A549 (cell line): ENCODE measurements at regions not wholly inside any gene's neighbourhood (a gene's known extent, or its start where the extent isn't known, plus 50 kb on each side); places are given as distances from the start of the nearest gene placed in this dataset.

Source experiments
- ATAC-seq, 2 experiments: fragments of 200-7000 bp in 1 of 2; fragments of >200 bp in 1 of 2; cut with Nextera tagmentation in 1 of 2; cut with Tn5 transposase in 1 of 2; 3 replicates each; pipeline versions ENCODE4 v1.8.0 to v1.9.1; 2018 to 2020; ENCODE audit warnings: mild to moderate bottlenecking in 1 of 2, moderate library complexity in 1 of 2
- CTCF ChIA-PET: fragments of 300-600 bp; sonication (Branson Sonifier 250); formaldehyde crosslinking; extraction: SDS; loops from one replicate; lab custom pipeline; 2021; ENCODE audit warnings: antibody characterized with exemption, inconsistent platforms; lab: Yijun Ruan, JAX
- POLR2A ChIA-PET: fragments of 350-600 bp; formaldehyde crosslinking; extraction: SDS; loops from one replicate; lab custom pipeline; 2021; ENCODE audit warnings: antibody characterized with exemption, inconsistent platforms; lab: Yijun Ruan, JAX
- DNase-seq, 2 experiments: peaks; one replicate each; pipeline versions ENCODE4 v3.0.0 to v3.0.0-alpha.2; 2011 to 2016; ENCODE audit warnings: low read depth in 1 of 2, low spot score in 1 of 2
- FAIRE-seq: peaks from 2 replicates; lab custom pipeline; 2011; peaks lifted over from hg19 to GRCh38; lab: Jason Lieb, UNC
- H3K27ac ChIP-seq, 2 experiments: fragments of >200 bp; sonication (Bioruptor Twin); formaldehyde crosslinking; 3 replicates each; pipeline ENCODE4 v1.5.1; 2016 to 2017
- H3K4me1 ChIP-seq: fragments of >200 bp; sonication (Bioruptor Twin); formaldehyde crosslinking; 3 replicates; pipeline ENCODE4 v1.6.1; 2016
- H3K4me2 ChIP-seq: fragments of >200 bp; sonication (Bioruptor Twin); formaldehyde crosslinking; 3 replicates; pipeline ENCODE4 v1.6.1; 2016
- H3K4me3 ChIP-seq: fragments of >200 bp; sonication (Bioruptor Twin); formaldehyde crosslinking; 3 replicates; pipeline ENCODE4 v1.5.1; 2016
- H3K9me3 ChIP-seq: fragments of >200 bp; sonication (Bioruptor Twin); formaldehyde crosslinking; 3 replicates; pipeline ENCODE4 v1.6.1; 2016
- BHLHE40 ChIP-seq: IDR thresholded peaks from 2 replicates; pipeline ENCODE4 v1.6.1; 2012; ENCODE audit warnings: low read depth, low read length, inconsistent platforms
- CBX8 ChIP-seq: fragments of 200-600 bp; sonication (generic); IDR thresholded peaks from 2 replicates; pipeline ENCODE4 v1.6.1; 2016
- CEBPB ChIP-seq, 2 experiments: fragments of >200 bp in 1 of 2; sonication (Bioruptor Twin) in 1 of 2; formaldehyde crosslinking in 1 of 2; IDR thresholded peaks; 2 replicates each; pipeline ENCODE4 v1.6.1; 2012 to 2016
- CHD2 ChIP-seq: fragments of 150-350 bp; IDR thresholded peaks from 2 replicates; pipeline ENCODE4 v1.6.1; 2014; ENCODE audit warnings: low read length; ENCODE audit not compliant: partially characterized antibody
- CHD4 ChIP-seq: fragments of 200-600 bp; sonication (generic); IDR thresholded peaks from 2 replicates; pipeline ENCODE4 v1.6.1; 2016; ENCODE audit warnings: antibody characterized with exemption, mild to moderate bottlenecking, borderline replicate concordance
- EHF ChIP-seq: fragments of 250-450 bp; sonication (Bioruptor Pico); IDR thresholded peaks from 2 replicates; pipeline ENCODE4 v1.5.0; 2020; ENCODE audit warnings: mild to moderate bottlenecking
- EP300 ChIP-seq, 2 experiments: fragments of >200 bp; sonication (Bioruptor Twin); formaldehyde crosslinking; IDR thresholded peaks; 2 replicates in 1 of 2; 3 replicates in 1 of 2; pipeline ENCODE4 v1.6.1; 2016 to 2017
- FOSB ChIP-seq: fragments of 250-450 bp; sonication (Bioruptor Pico); IDR thresholded peaks from 2 replicates; pipeline ENCODE4 v1.5.0; 2020; ENCODE audit warnings: mild to moderate bottlenecking, moderate library complexity
- FOSL2 ChIP-seq, 2 experiments: fragments of 450-650 bp in 1 of 2; fragments of >200 bp in 1 of 2; sonication (Bioruptor Twin) in 1 of 2; formaldehyde crosslinking; IDR thresholded peaks; 2 replicates each; pipeline versions ENCODE4 v1.5.0 to v1.6.1; 2016 to 2020; ENCODE audit warnings: mild to moderate bottlenecking in 1 of 2, moderate library complexity in 1 of 2
- HEYL ChIP-seq: fragments of 250-450 bp; sonication (Bioruptor Pico); IDR thresholded peaks from 2 replicates; pipeline ENCODE4 v1.8.0; 2021; ENCODE audit warnings: mild to moderate bottlenecking, moderate library complexity
- HOXA7 ChIP-seq: fragments of 250-450 bp; sonication (Bioruptor Pico); IDR thresholded peaks from 2 replicates; pipeline ENCODE4 v1.5.0; 2020; ENCODE audit warnings: mild to moderate bottlenecking, moderate library complexity
- HOXB13 ChIP-seq: fragments of 250-450 bp; sonication (Bioruptor Pico); IDR thresholded peaks from 2 replicates; pipeline ENCODE4 v1.5.0; 2020; ENCODE audit warnings: low read depth, mild to moderate bottlenecking, moderate library complexity
- KDM1A ChIP-seq: fragments of 200-600 bp; sonication (generic); IDR thresholded peaks from 2 replicates; pipeline ENCODE4 v1.6.1; 2016; ENCODE audit warnings: low read depth, mild to moderate bottlenecking
- MYC ChIP-seq: IDR thresholded peaks from 2 replicates; pipeline ENCODE4 v1.6.1; 2012; ENCODE audit warnings: mild to moderate bottlenecking, inconsistent platforms, low read length, improper control_type of control experiment, borderline replicate concordance
- NPAS2 ChIP-seq: fragments of 250-450 bp; sonication (Bioruptor Pico); IDR thresholded peaks from 2 replicates; pipeline ENCODE4 v1.8.0; 2022; ENCODE audit warnings: mild to moderate bottlenecking, moderate library complexity, borderline replicate concordance
- NR3C1 ChIP-seq: fragments of >200 bp; sonication (Bioruptor Twin); formaldehyde crosslinking; IDR thresholded peaks from 3 replicates; pipeline ENCODE4 v1.6.1; 2017
- POLR2A ChIP-seq: IDR thresholded peaks from 2 replicates; pipeline ENCODE4 v1.6.1; 2012; ENCODE audit warnings: mild to moderate bottlenecking, low read length
- POLR2AphosphoS2 ChIP-seq: conservative IDR thresholded peaks from 2 replicates; pipeline ENCODE4 v1.6.1; 2012; ENCODE audit warnings: low read length, improper control_type of control experiment, inconsistent platforms
- RAD21 ChIP-seq, 2 experiments: fragments of >200 bp in 1 of 2; sonication (Bioruptor Twin) in 1 of 2; formaldehyde crosslinking in 1 of 2; IDR thresholded peaks in 1 of 2; conservative IDR thresholded peaks in 1 of 2; 2 replicates in 1 of 2; 3 replicates in 1 of 2; pipeline ENCODE4 v1.6.1; 2012 to 2018; ENCODE audit warnings: inconsistent platforms in 1 of 2
- TFCP2L1 ChIP-seq: fragments of 250-450 bp; sonication (Bioruptor Pico); IDR thresholded peaks from 2 replicates; pipeline ENCODE4 v1.5.0; 2021; ENCODE audit warnings: mild to moderate bottlenecking
- TP53 ChIP-seq: fragments of 250-450 bp; sonication (Bioruptor Pico); IDR thresholded peaks from 2 replicates; pipeline ENCODE4 v1.5.0; 2021; ENCODE audit warnings: mild to moderate bottlenecking, moderate library complexity
- ZFP36 ChIP-seq: fragments of 450-650 bp; IDR thresholded peaks from 2 replicates; pipeline ENCODE4 v1.6.1; 2014; ENCODE audit warnings: borderline replicate concordance; ENCODE audit not compliant: partially characterized antibody
- ZNF302 ChIP-seq: fragments of 250-450 bp; sonication (Bioruptor Pico); IDR thresholded peaks from 2 replicates; pipeline ENCODE4 v1.9.0; 2021; ENCODE audit warnings: inconsistent platforms, mild to moderate bottlenecking, moderate library complexity
- WGBS: methylation state at CpG from one replicate; pipeline ENCODE4 v1.1.6; 2017; ENCODE audit errors: missing lambda C conversion rate; 5-methylcytosine and 5-hydroxymethylcytosine counted together
- TF ChIP-seq, protein P1 (sequence below): fragments of 250-450 bp; sonication (Bioruptor Pico); IDR thresholded peaks from 2 replicates; pipeline ENCODE4 v1.5.0; 2020; ENCODE audit warnings: low read depth, mild to moderate bottlenecking, moderate library complexity
- TF ChIP-seq, protein P2 (sequence below): fragments of >200 bp; sonication (Bioruptor Twin); formaldehyde crosslinking; IDR thresholded peaks from 3 replicates; pipeline ENCODE4 v1.5.1; 2016

DNA sequence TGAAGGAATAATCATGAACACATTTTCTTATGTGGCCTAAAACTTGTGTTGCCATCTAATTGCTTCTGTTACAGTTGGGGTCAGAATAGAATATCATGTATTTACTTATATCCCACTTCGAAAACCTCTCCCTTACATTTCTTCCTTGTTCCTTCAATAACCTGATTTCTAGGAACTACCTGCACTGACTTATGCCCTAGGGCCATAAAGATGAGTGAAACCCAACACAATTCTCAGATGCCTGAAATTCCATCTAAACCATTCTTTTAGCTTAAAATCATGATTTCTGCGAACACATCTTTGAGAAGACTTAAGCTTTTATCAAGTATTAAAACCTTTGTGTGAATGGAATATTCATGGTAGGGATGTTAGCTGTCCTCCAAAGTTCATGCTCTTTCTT is 142.7 kb downstream of the SNAPC1 start:
- Histone ChIP-seq H3K4me2 (no peak overlapping the region), H3K4me3 (no peak overlapping the region), H3K27ac (no peak overlapping the region), H3K4me1 (no peaks in the 10 kb centered on the region), H3K9me3 (no peaks in the 10 kb centered on the region; the same call in 2 of the 3 replicates)
- ATAC-seq: no peak
- no peak for DNase-seq
- no peak for FAIRE-seq
- TF ChIP-seq CBX8: no peak
- no peak for TF ChIP-seq ZFP36
- no peak for TF ChIP-seq EHF (CRISPR knock-in tag)
- TF ChIP-seq NR3C1: no peak
- TF ChIP-seq, protein P1, sequence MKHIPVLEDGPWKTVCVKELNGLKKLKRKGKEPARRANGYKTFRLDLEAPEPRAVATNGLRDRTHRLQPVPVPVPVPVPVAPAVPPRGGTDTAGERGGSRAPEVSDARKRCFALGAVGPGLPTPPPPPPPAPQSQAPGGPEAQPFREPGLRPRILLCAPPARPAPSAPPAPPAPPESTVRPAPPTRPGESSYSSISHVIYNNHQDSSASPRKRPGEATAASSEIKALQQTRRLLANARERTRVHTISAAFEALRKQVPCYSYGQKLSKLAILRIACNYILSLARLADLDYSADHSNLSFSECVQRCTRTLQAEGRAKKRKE: no peak
- no peak for TF ChIP-seq HOXA7 (CRISPR knock-in tag)
- no peak for TF ChIP-seq NPAS2 (CRISPR knock-in tag)
- TF ChIP-seq BHLHE40: no peak
- TF ChIP-seq CEBPB (IDR thresholded peaks at IDR 0.05): no peak
- TF ChIP-seq RAD21 (conservative IDR thresholded peaks at IDR 0.05 in 1 of 2, IDR thresholded peaks at IDR 0.05 in 1 of 2): no peak
- no peak for TF ChIP-seq CHD2
- CTCF ChIA-PET: interaction anchor here (0.7 to 1.1 kb wide), 4 partner anchors 10 to 222 kb away, joined by 3 read pairs; no protein-coding TSS in a partner anchor
- WGBS: 20% methylated on average over 2 of the region's 2 CpGs
- POLR2A ChIA-PET: no interaction called here

DNA sequence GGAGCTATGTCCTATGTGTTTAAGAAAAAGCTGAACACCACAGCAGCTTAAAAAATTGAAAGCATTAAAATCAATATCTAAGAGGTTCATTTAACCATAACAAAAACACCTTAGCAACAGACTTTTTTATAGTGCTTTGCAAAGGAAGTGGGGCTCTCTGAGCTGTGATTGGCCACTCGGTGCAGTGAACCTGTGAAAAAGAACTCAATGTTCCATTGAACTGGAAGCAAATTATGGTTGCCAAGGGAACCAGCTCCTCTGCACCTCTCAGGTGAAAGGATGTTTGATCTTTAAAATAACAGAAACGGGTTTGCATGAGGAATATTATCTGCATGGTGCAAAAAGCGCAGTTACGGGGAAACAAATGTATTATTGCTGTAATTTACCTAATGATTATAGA is 149.4 kb downstream of the SNAPC1 start:
- ATAC-seq: no peak
- WGBS: 4% methylated on average over 4 of the region's 4 CpGs
- no peaks in the 10 kb centered on the region for H3K4me1 ChIP-seq
- POLR2A ChIA-PET: no interaction called here
- H3K4me2 ChIP-seq: no peak overlapping the region
- H3K4me3 ChIP-seq: no peak overlapping the region
- H3K9me3 ChIP-seq: no peaks in the 10 kb centered on the region
- no peak for DNase-seq
- FAIRE-seq: no peak
- TF ChIP-seq POLR2AphosphoS2: no peak
- TF ChIP-seq FOSB (CRISPR knock-in tag): no peak
- no peak for TF ChIP-seq KDM1A
- no peak for TF ChIP-seq ZNF302 (CRISPR knock-in tag)
- TF ChIP-seq HOXB13 (CRISPR knock-in tag): no peak
- TF ChIP-seq POLR2A: no peak
- TF ChIP-seq, protein P2, sequence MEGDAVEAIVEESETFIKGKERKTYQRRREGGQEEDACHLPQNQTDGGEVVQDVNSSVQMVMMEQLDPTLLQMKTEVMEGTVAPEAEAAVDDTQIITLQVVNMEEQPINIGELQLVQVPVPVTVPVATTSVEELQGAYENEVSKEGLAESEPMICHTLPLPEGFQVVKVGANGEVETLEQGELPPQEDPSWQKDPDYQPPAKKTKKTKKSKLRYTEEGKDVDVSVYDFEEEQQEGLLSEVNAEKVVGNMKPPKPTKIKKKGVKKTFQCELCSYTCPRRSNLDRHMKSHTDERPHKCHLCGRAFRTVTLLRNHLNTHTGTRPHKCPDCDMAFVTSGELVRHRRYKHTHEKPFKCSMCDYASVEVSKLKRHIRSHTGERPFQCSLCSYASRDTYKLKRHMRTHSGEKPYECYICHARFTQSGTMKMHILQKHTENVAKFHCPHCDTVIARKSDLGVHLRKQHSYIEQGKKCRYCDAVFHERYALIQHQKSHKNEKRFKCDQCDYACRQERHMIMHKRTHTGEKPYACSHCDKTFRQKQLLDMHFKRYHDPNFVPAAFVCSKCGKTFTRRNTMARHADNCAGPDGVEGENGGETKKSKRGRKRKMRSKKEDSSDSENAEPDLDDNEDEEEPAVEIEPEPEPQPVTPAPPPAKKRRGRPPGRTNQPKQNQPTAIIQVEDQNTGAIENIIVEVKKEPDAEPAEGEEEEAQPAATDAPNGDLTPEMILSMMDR: no peak
- TF ChIP-seq TP53 (CRISPR knock-in tag): no peak
- TF ChIP-seq FOSL2 (IDR thresholded peaks at IDR 0.05): no peak
- TF ChIP-seq FOSL2 (CRISPR knock-in tag; IDR thresholded peaks at IDR 0.05): no peak
- no peak for TF ChIP-seq CHD4
- no peak for TF ChIP-seq NPAS2 (CRISPR knock-in tag)
- no peak for TF ChIP-seq TFCP2L1 (CRISPR knock-in tag)
- TF ChIP-seq HEYL (CRISPR knock-in tag): no peak
- no peak for TF ChIP-seq CHD2
- TF ChIP-seq MYC: no peak
- TF ChIP-seq RAD21 (conservative IDR thresholded peaks at IDR 0.05 in 1 of 2, IDR thresholded peaks at IDR 0.05 in 1 of 2): no peak
- no peak for TF ChIP-seq EP300 (IDR thresholded peaks at IDR 0.05)
- no peak overlapping the region for H3K27ac ChIP-seq
- CTCF ChIA-PET: no interaction called here
